ENCODE measurements at regions not wholly inside any gene's neighbourhood (a gene's known extent, or its start where the extent isn't known, plus 50 kb on each side); places are given as distances from the start of the nearest gene placed in this dataset.

- no peak for DNase-seq (ENCODE audit: low spot score)
These were observed 69.1 kb upstream of the NTM start for GRCh38 chr11:131301306-131301705.

GRCh38 chr11:131302836-131303235 lies 67.6 kb upstream of the NTM start:
- no peak for DNase-seq (ENCODE audit: low spot score)

- DNase-seq (ENCODE audit: low spot score): no peak
These were observed 66.8 kb upstream of the NTM start for GRCh38 chr11:131303611-131304119.

- no peak for DNase-seq (ENCODE audit: low spot score)
These were observed 65.4 kb upstream of the NTM start for GRCh38 chr11:131305005-131305404.

- no peak for DNase-seq (ENCODE audit: low spot score)
These were observed 62.9 kb upstream of the NTM start for GRCh38 chr11:131307506-131307905.

GRCh38 chr11:131309776-131310175 lies 60.6 kb upstream of the NTM start:
- no peak for DNase-seq (ENCODE audit: low spot score)

GRCh38 chr11:131311776-131312514 lies 58.5 kb upstream of the NTM start:
- no peak for DNase-seq (ENCODE audit: low spot score)

Measured in LoVo (cell line).